ENCODE measurements at regions not wholly inside any gene's neighbourhood (a gene's known extent, or its start where the extent isn't known, plus 50 kb on each side); places are given as distances from the start of the nearest gene placed in this dataset.

DNA sequence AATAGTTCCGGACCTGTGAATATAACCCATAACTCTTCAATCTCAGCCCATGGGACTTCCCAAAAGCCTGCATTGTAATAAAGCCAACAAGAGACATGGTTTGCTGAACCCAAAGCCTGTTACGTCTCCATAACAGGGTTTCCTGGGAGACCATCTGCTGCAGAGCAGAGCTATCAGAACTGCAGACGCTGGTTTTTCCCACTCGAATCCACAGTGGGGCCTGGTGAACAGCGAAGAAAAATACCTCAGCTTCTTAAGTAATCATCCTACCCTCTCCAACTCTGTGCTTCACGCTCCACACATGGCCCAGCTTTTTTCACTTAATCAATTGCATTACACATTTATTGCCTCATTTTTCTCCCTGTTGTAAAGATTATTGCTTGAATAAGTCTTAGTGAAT, 409.5 kb upstream of the GRIA1 start:
- no peak for ATAC-seq
- intact Hi-C loops (cut with DNase I): no loop called here
- no peak overlapping the region for H3K27ac ChIP-seq

DNA sequence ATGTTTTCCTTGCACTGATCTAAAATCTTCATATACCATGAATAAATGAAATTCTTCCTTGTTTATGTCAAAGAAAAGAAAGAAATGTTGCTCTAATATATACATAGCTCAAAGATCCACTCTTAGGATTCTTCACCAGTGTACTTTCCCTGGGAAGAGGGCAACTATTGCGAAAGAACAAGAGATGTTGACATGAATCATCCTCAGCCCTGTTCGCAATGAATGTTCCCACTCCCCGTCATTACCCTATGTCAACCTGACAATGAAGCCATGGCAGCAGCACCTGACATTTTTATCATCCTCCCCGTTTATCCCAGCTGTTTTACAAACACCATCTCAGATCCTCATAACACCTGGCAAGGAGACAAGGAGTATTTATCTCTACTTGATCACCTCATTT, 409.1 kb upstream of the GRIA1 start:
- TF ChIP-seq, protein P1, sequence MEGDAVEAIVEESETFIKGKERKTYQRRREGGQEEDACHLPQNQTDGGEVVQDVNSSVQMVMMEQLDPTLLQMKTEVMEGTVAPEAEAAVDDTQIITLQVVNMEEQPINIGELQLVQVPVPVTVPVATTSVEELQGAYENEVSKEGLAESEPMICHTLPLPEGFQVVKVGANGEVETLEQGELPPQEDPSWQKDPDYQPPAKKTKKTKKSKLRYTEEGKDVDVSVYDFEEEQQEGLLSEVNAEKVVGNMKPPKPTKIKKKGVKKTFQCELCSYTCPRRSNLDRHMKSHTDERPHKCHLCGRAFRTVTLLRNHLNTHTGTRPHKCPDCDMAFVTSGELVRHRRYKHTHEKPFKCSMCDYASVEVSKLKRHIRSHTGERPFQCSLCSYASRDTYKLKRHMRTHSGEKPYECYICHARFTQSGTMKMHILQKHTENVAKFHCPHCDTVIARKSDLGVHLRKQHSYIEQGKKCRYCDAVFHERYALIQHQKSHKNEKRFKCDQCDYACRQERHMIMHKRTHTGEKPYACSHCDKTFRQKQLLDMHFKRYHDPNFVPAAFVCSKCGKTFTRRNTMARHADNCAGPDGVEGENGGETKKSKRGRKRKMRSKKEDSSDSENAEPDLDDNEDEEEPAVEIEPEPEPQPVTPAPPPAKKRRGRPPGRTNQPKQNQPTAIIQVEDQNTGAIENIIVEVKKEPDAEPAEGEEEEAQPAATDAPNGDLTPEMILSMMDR (IDR thresholded peaks at IDR 0.05): no peak
- DNase-seq (no peak), ATAC-seq (no peak)
- intact Hi-C loops (cut with DNase I): no loop called here
- Histone ChIP-seq H3K9me3 (peaks cover 0 to 2% (median 0%) of the 10 kb centered on the region in 11 donors), H3K36me3 (no peaks in the 10 kb centered on the region), H3K27ac (no peak overlapping the region), H3K4me1 (no peaks in the 10 kb centered on the region), H3K4me3 (no peak overlapping the region), H3K27me3 (no peaks in the 10 kb centered on the region)
- WGBS, 2 donors: 68 to 73% methylated on average over 4 of the region's 4 CpGs

More for the DNA sequence above, 409.5 kb upstream of the GRIA1 start:
- Histone ChIP-seq H3K4me1 (no peaks in the 10 kb centered on the region), H3K36me3 (no peaks in the 10 kb centered on the region), H3K9me3 (peaks cover 0 to 2% (median 0%) of the 10 kb centered on the region in 11 donors), H3K4me3 (no peak overlapping the region), H3K27me3 (no peaks in the 10 kb centered on the region)
- TF ChIP-seq, protein P1 (IDR thresholded peaks at IDR 0.05): no peak
- 83 to 89% methylated on average over 6 of the region's 6 CpGs for WGBS, 2 donors
- no peak for DNase-seq

DNA sequence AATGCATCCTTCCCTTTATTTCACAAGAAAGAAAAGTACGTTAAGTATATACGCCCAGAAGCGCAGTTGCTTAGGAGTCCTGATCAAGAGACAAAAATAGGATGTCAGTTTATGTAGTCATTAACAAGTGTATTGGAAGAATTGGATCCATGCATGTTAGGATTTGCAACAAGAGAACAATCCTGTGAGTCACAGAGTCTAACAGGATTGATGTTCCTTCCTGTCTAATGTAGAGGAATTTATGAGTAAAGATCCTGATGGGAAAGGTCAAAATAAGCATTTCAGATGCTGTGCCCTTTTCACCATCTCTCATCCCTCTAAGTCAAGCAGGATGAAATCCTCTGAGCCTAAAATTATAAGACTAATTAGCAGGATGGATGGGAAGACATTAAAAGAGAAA, 406.0 kb upstream of the GRIA1 start:
- Histone ChIP-seq H3K4me3 (no peak overlapping the region), H3K27me3 (no peaks in the 10 kb centered on the region), H3K27ac (no peak overlapping the region), H3K4me1 (peaks cover 0 to 18% (median 5%) of the 10 kb centered on the region in 9 donors), H3K9me3 (no peaks in the 10 kb centered on the region), H3K36me3 (no peaks in the 10 kb centered on the region)
- 96 to 98% methylated on average over 3 of the region's 3 CpGs for WGBS, 2 donors
- intact Hi-C loops (cut with DNase I): no loop called here
- no peak for DNase-seq
- TF ChIP-seq, protein P1 (IDR thresholded peaks at IDR 0.05): no peak
- ATAC-seq: no peak

DNA sequence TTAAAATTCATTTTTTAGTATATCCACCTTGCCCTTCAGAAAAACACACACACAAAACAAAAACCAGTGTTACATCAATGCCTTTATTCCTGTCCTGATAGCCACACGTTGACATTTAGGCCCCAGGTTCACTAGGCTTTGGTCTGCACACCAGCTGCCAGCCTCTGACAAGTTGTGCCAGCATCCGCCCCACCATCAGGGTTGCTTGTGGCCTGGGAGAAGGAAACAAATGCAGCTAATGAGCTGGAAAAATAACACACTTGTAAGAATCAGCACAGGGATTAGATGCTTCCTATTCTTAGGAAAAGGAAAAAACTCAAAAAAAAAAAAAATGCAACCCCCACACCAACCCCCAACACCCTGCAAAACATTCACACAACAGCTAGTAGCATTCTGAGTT, 404.0 kb upstream of the GRIA1 start:
- Histone ChIP-seq H3K27me3 (no peaks in the 10 kb centered on the region), H3K27ac (no peak overlapping the region), H3K4me1 (peaks cover 0 to 22% (median 5%) of the 10 kb centered on the region in 9 donors), H3K36me3 (no peaks in the 10 kb centered on the region), H3K4me3 (no peak overlapping the region), H3K9me3 (no peaks in the 10 kb centered on the region)
- 64 to 68% methylated on average over 2 of the region's 2 CpGs for WGBS, 2 donors
- no peak for DNase-seq
- TF ChIP-seq, protein P1 (IDR thresholded peaks at IDR 0.05): no peak
- ATAC-seq: no peak
- intact Hi-C loops (cut with DNase I): no loop called here

Data from heart right ventricle (tissue), 16 donors.